AG04449 (cell line): ENCODE measurements at regions not wholly inside any gene's neighbourhood (a gene's known extent, or its start where the extent isn't known, plus 50 kb on each side); places are given as distances from the start of the nearest gene placed in this dataset.

Source experiments
- CTCF ChIA-PET: fragments of 350-600 bp; formaldehyde crosslinking; extraction: SDS; loops from one replicate; lab custom pipeline; 2021; ENCODE audit warnings: antibody characterized with exemption; lab: Yijun Ruan, JAX
- POLR2A ChIA-PET: fragments of 400-600, 350-600 bp; formaldehyde crosslinking; extraction: SDS; loops from one replicate; lab custom pipeline; 2020; ENCODE audit warnings: antibody characterized with exemption, inconsistent platforms; lab: Yijun Ruan, JAX
- DNase-seq: peaks from one replicate; pipeline ENCODE4 v3.0.0-alpha.2; 2010; ENCODE audit warnings: low read depth, low spot score
- H3K4me3 ChIP-seq: 2 replicates; pipeline ENCODE4 v1.5.1; 2011; ENCODE audit warnings: low read depth, mild to moderate bottlenecking, control low read depth, low read length
- TF ChIP-seq, protein P1 (sequence below): IDR thresholded peaks from one replicate; pipeline ENCODE4 v1.5.1; 2011; ENCODE audit warnings: mild to moderate bottlenecking, moderate library complexity, low read length, control low read depth, inconsistent platforms; ENCODE audit not compliant: insufficient read depth; ENCODE audit errors: missing control alignments

DNA sequence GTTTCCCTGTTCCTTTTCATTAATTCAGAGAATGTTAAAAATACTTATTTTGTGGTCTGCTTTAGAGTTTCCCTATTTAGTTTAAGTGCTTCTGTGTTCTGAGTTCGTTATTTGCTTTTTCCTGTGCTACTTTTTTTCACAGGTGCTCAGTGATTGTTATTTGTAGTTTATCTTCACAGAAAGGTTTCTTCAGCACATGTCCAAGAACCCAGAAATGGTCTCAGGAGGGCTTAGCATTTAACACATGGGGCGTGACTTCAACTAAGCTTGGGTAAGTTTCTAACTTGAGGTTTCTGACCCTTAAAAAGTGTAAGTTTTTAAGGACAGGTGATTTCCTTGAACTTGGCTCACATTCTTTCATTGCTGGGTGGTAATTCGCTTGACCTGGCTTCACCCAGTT, 157.3 kb downstream of the AASDHPPT start:
- H3K4me3 ChIP-seq: no peak overlapping the region
- TF ChIP-seq, protein P1, sequence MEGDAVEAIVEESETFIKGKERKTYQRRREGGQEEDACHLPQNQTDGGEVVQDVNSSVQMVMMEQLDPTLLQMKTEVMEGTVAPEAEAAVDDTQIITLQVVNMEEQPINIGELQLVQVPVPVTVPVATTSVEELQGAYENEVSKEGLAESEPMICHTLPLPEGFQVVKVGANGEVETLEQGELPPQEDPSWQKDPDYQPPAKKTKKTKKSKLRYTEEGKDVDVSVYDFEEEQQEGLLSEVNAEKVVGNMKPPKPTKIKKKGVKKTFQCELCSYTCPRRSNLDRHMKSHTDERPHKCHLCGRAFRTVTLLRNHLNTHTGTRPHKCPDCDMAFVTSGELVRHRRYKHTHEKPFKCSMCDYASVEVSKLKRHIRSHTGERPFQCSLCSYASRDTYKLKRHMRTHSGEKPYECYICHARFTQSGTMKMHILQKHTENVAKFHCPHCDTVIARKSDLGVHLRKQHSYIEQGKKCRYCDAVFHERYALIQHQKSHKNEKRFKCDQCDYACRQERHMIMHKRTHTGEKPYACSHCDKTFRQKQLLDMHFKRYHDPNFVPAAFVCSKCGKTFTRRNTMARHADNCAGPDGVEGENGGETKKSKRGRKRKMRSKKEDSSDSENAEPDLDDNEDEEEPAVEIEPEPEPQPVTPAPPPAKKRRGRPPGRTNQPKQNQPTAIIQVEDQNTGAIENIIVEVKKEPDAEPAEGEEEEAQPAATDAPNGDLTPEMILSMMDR: no peak
- ChIA-PET CTCF (no interaction called here), POLR2A (no interaction called here)
- DNase-seq: no peak

GRCh38 chr11:106236295-106236694, 158.8 kb downstream of the AASDHPPT start:
- ChIA-PET POLR2A (no interaction called here), CTCF (no interaction called here)
- TF ChIP-seq, protein P1: no peak
- no peak overlapping the region for H3K4me3 ChIP-seq
- no peak for DNase-seq

GRCh38 chr11:106238704-106239360, 161.4 kb downstream of the AASDHPPT start:
- H3K4me3 ChIP-seq: no peak overlapping the region
- DNase-seq: no peak
- ChIA-PET CTCF (no interaction called here), POLR2A (no interaction called here)
- TF ChIP-seq, protein P1: no peak

- ChIA-PET POLR2A (no interaction called here), CTCF (interaction anchor here (1.2 kb wide), 1 partner anchor 65 kb away, joined by 3 read pairs; no protein-coding TSS in a partner anchor)
- DNase-seq: no peak
- H3K4me3 ChIP-seq: no peak overlapping the region
- TF ChIP-seq, protein P1: no peak
Measured at GRCh38 chr11:106241601-106242257, 164.3 kb downstream of the AASDHPPT start.

GRCh38 chr11:106242718-106243415, 165.4 kb downstream of the AASDHPPT start:
- no peak for DNase-seq
- TF ChIP-seq, protein P1: no peak
- ChIA-PET CTCF (interaction anchor here (1.1 kb wide), 1 partner anchor 342 kb away, joined by 4 read pairs; no protein-coding TSS in a partner anchor), POLR2A (no interaction called here)
- no peak overlapping the region for H3K4me3 ChIP-seq

GRCh38 chr11:106246495-106246894, 169.0 kb downstream of the AASDHPPT start:
- CTCF ChIA-PET: no interaction called here
- no peak for DNase-seq

More at GRCh38 chr11:106246495-106246894, 169.0 kb downstream of the AASDHPPT start:
- H3K4me3 ChIP-seq: no peak overlapping the region
- TF ChIP-seq, protein P1: no peak
- POLR2A ChIA-PET: no interaction called here
